Choroid plexus epithelial cell (primary cell): ENCODE measurements at regions not wholly inside any gene's neighbourhood (a gene's known extent, or its start where the extent isn't known, plus 50 kb on each side); places are given as distances from the start of the nearest gene placed in this dataset.

Experiments
- DNase-seq: peaks from one replicate; pipeline ENCODE4 v3.0.0-alpha.2; 2010; ENCODE audit warnings: low read depth
- H3K4me3 ChIP-seq: 2 replicates; pipeline ENCODE4 v1.5.1; 2011; ENCODE audit warnings: low read depth, mild to moderate bottlenecking, control low read depth, low read length, moderate library complexity
- TF ChIP-seq, protein P1 (sequence below): conservative IDR thresholded peaks from 2 replicates; pipeline ENCODE4 v1.5.1; 2011; ENCODE audit warnings: low read depth, mild to moderate bottlenecking, control low read depth, inconsistent platforms, low read length, moderate library complexity

DNA sequence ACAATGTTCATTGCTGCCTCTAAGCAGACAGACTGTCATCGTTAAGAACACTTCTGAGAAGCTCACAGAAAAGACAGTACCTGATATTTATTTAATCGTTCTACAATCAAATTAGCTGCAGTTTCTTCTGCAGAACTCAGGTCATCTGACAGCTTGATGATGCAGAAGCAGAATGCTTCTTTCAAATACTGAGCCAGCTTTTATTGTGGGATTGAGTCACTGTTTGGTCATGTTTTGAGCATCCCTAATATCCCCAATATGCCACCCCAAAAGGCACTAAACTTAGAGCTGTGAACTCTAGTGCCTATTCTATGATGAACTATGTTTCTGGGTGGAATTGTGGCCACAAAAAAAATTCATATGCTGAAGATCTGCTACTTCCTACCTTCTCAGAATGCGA is 51.0 kb upstream of the NLGN4Y start:
- no peak overlapping the region for H3K4me3 ChIP-seq
- TF ChIP-seq, protein P1, sequence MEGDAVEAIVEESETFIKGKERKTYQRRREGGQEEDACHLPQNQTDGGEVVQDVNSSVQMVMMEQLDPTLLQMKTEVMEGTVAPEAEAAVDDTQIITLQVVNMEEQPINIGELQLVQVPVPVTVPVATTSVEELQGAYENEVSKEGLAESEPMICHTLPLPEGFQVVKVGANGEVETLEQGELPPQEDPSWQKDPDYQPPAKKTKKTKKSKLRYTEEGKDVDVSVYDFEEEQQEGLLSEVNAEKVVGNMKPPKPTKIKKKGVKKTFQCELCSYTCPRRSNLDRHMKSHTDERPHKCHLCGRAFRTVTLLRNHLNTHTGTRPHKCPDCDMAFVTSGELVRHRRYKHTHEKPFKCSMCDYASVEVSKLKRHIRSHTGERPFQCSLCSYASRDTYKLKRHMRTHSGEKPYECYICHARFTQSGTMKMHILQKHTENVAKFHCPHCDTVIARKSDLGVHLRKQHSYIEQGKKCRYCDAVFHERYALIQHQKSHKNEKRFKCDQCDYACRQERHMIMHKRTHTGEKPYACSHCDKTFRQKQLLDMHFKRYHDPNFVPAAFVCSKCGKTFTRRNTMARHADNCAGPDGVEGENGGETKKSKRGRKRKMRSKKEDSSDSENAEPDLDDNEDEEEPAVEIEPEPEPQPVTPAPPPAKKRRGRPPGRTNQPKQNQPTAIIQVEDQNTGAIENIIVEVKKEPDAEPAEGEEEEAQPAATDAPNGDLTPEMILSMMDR, result no peak
- DNase-seq, result no peak
